ENCODE measurements at regions not wholly inside any gene's neighbourhood (a gene's known extent, or its start where the extent isn't known, plus 50 kb on each side); places are given as distances from the start of the nearest gene placed in this dataset.

DNA sequence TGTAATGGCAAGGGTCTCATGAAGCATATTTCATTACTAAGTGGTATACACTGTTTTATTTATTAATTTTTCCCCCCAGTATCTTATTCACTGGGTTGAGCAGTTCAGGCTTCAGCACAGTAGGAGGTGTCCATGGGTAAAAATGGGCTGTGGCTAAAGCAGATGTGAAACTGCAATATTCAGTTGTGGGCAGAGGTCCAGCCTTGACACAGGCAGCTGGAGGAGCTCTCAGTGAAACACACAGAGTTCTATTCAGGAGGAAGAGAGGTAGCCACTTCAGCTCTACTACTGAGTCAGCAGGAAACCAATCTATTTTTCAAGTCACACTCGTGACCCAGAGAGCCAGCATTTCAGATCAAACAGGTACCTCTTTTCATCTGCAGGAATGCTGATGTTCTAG, 418.3 kb downstream of the CDH10 start:
- TF ChIP-seq, protein P1, sequence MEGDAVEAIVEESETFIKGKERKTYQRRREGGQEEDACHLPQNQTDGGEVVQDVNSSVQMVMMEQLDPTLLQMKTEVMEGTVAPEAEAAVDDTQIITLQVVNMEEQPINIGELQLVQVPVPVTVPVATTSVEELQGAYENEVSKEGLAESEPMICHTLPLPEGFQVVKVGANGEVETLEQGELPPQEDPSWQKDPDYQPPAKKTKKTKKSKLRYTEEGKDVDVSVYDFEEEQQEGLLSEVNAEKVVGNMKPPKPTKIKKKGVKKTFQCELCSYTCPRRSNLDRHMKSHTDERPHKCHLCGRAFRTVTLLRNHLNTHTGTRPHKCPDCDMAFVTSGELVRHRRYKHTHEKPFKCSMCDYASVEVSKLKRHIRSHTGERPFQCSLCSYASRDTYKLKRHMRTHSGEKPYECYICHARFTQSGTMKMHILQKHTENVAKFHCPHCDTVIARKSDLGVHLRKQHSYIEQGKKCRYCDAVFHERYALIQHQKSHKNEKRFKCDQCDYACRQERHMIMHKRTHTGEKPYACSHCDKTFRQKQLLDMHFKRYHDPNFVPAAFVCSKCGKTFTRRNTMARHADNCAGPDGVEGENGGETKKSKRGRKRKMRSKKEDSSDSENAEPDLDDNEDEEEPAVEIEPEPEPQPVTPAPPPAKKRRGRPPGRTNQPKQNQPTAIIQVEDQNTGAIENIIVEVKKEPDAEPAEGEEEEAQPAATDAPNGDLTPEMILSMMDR (IDR thresholded peaks at IDR 0.05) = no peak
- TF ChIP-seq POLR2A (IDR thresholded peaks at IDR 0.05) = no peak
